OCI-LY7 (cell line): ENCODE measurements at regions not wholly inside any gene's neighbourhood (a gene's known extent, or its start where the extent isn't known, plus 50 kb on each side); places are given as distances from the start of the nearest gene placed in this dataset.

Source experiments
- CTCF ChIP-seq: fragments of 200-600 bp; sonication (generic); conservative IDR thresholded peaks from 2 replicates; pipeline ENCODE4 v1.5.1; 2014; ENCODE audit warnings: mild to moderate bottlenecking, antibody characterized with exemption, low read length, moderate library complexity, mixed read lengths
- EZH2phosphoT487 ChIP-seq: fragments of 200-600 bp; sonication (generic); IDR thresholded peaks from 2 replicates; pipeline ENCODE4 v1.6.1; 2018; ENCODE audit warnings: low read depth, borderline replicate concordance, mild to moderate bottlenecking, mixed run types, antibody characterized with exemption, low read length, moderate library complexity, mixed read lengths

GRCh38 chr20:29750268-29750899 lies 1507.1 kb upstream of the DEFB115 start:
- TF ChIP-seq CTCF, result no peak
- TF ChIP-seq EZH2phosphoT487, result no peak
